Mesenchymal stem cell (in vitro differentiated cells and primary cell): ENCODE measurements at regions not wholly inside any gene's neighbourhood (a gene's known extent, or its start where the extent isn't known, plus 50 kb on each side); places are given as distances from the start of the nearest gene placed in this dataset.

Source experiments
- DNase-seq: peaks from one replicate; pipeline ENCODE4 v3.0.0-alpha.2; 2013
- H2AFZ ChIP-seq: one replicate; pipeline ENCODE4 v1.6.1; 2013; ENCODE audit warnings: low read depth, mild to moderate bottlenecking, control low read depth, inconsistent platforms, low read length, moderate library complexity
- H2AK5ac ChIP-seq: 2 replicates; pipeline ENCODE4 v1.6.1; 2013; ENCODE audit warnings: low read length, moderate library complexity, mild to moderate bottlenecking, inconsistent platforms; ENCODE audit not compliant: severe bottlenecking
- H2BK120ac ChIP-seq: one replicate; pipeline ENCODE4 v1.6.1; 2013; ENCODE audit warnings: low read depth, mild to moderate bottlenecking, inconsistent platforms, low read length, moderate library complexity
- H2BK12ac ChIP-seq, 2 experiments: one replicate each; pipeline ENCODE4 v1.6.1; 2013; ENCODE audit warnings: inconsistent platforms in 2 of 2, low read length in 2 of 2, mild to moderate bottlenecking in 2 of 2, moderate library complexity in 2 of 2, control low read depth in 1 of 2
- H2BK15ac ChIP-seq: one replicate; pipeline ENCODE4 v1.6.1; 2013; ENCODE audit warnings: mild to moderate bottlenecking, low read depth, inconsistent platforms; ENCODE audit not compliant: poor library complexity, severe bottlenecking
- H2BK5ac ChIP-seq: 2 replicates; pipeline ENCODE4 v1.6.1; 2013; ENCODE audit warnings: low read depth, mild to moderate bottlenecking, low read length, control low read depth, inconsistent platforms; ENCODE audit not compliant: poor library complexity, severe bottlenecking
- H3K14ac ChIP-seq, 2 experiments: one replicate each; pipeline ENCODE4 v1.6.1; 2013; ENCODE audit warnings: inconsistent platforms in 2 of 2, low read length in 2 of 2, control low read depth in 1 of 2, mild to moderate bottlenecking in 1 of 2, moderate library complexity in 1 of 2
- H3K18ac ChIP-seq, 2 experiments: one replicate each; pipeline ENCODE4 v1.6.1; 2013; ENCODE audit warnings: inconsistent platforms in 2 of 2, low read length in 2 of 2, control low read depth in 1 of 2, low read depth in 1 of 2, mild to moderate bottlenecking in 1 of 2
- H3K23ac ChIP-seq, 2 experiments: one replicate each; pipeline ENCODE4 v1.6.1; 2013; ENCODE audit warnings: inconsistent platforms in 2 of 2, low read length in 2 of 2, mild to moderate bottlenecking in 2 of 2, moderate library complexity in 2 of 2, control low read depth in 1 of 2
- H3K27ac ChIP-seq: 2 replicates; pipeline ENCODE4 v1.5.1; 2013; ENCODE audit warnings: mild to moderate bottlenecking, moderate library complexity, low read length, control low read depth, inconsistent platforms; ENCODE audit not compliant: poor library complexity, severe bottlenecking
- H3K27me3 ChIP-seq, 2 experiments: 2 replicates each; pipeline versions ENCODE4 v1.6.1 to v1.7.0; 2013; ENCODE audit warnings: low read length in 2 of 2, mild to moderate bottlenecking in 2 of 2, moderate library complexity in 2 of 2, control low read depth in 1 of 2, inconsistent platforms in 1 of 2; ENCODE audit not compliant: control insufficient read depth in 1 of 2, insufficient read depth in 1 of 2
- H3K36me3 ChIP-seq, 2 experiments: 2 replicates each; pipeline versions ENCODE4 v1.6.1 to v1.7.0; 2013; ENCODE audit warnings: low read length in 2 of 2, control low read depth in 1 of 2, inconsistent platforms in 1 of 2, low read depth in 1 of 2, mild to moderate bottlenecking in 1 of 2; ENCODE audit not compliant: insufficient read depth in 2 of 2, control insufficient read depth in 1 of 2
- H3K4ac ChIP-seq, 2 experiments: one replicate each; pipeline ENCODE4 v1.6.1; 2013; ENCODE audit warnings: inconsistent platforms in 2 of 2, low read length in 2 of 2, mild to moderate bottlenecking in 2 of 2, moderate library complexity in 2 of 2, control low read depth in 1 of 2, low read depth in 1 of 2
- H3K4me1 ChIP-seq: 2 replicates; pipeline ENCODE4 v1.6.1; 2013; ENCODE audit warnings: low read depth, low read length, control low read depth; ENCODE audit not compliant: control insufficient read depth, insufficient read depth
- H3K4me2 ChIP-seq: 2 replicates; pipeline ENCODE4 v1.6.1; 2013; ENCODE audit warnings: low read length, mild to moderate bottlenecking, inconsistent platforms; ENCODE audit not compliant: poor library complexity, severe bottlenecking
- H3K4me3 ChIP-seq, 2 experiments: 2 replicates each; pipeline versions ENCODE4 v1.5.1 to v1.7.0; 2013; ENCODE audit warnings: low read length in 2 of 2, mild to moderate bottlenecking in 2 of 2, control low read depth in 1 of 2, low read depth in 1 of 2; ENCODE audit not compliant: insufficient read depth in 1 of 2
- H3K79me1 ChIP-seq: replicated peaks from 2 replicates; pipeline ENCODE4 v1.6.1; 2013; ENCODE audit warnings: mild to moderate bottlenecking, control low read depth, low read length, inconsistent platforms; ENCODE audit not compliant: poor library complexity, severe bottlenecking
- H3K9ac ChIP-seq: 2 replicates; pipeline ENCODE4 v1.7.0; 2013; ENCODE audit warnings: mild to moderate bottlenecking, low read length, moderate library complexity
- H3K9me3 ChIP-seq: 2 replicates; pipeline ENCODE4 v1.7.0; 2013; ENCODE audit warnings: mild to moderate bottlenecking, low read length; ENCODE audit not compliant: control insufficient read depth
- H4K8ac ChIP-seq: one replicate; pipeline ENCODE4 v1.6.1; 2013; ENCODE audit warnings: inconsistent platforms, mild to moderate bottlenecking, low read length, moderate library complexity
- H4K91ac ChIP-seq: one replicate; pipeline ENCODE4 v1.6.1; 2013; ENCODE audit warnings: mild to moderate bottlenecking, low read length, inconsistent platforms
- WGBS: methylation state at CpG from one replicate; pipeline ENCODE4 v1.1.7; 2013; ENCODE audit warnings: mixed read lengths; 5-methylcytosine and 5-hydroxymethylcytosine counted together

DNA sequence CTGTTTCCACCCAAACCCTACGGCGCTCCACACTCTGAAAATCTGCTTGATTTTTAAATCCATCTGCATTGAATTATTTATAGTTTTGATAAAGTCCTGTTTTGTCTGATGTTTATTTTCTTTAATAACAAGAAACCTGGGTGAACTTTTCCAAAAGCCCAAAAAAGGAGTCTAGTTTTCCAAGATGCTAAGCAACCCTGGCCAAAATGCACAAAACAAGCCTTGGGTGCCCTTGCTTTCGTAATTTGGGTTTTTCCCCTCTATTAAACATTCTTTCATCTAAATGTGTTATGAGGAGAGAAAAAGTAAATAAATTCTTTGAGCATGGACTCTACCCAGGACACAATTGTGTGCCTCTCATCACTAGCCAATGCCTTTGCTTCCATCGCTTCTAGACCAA, 468.9 kb downstream of the MCTP2 start:
- Histone ChIP-seq H3K4me3 (no peak overlapping the region), H3K79me1 (no peaks in the 10 kb centered on the region), H2BK5ac (no peak overlapping the region), H2BK120ac (no peak overlapping the region), H3K9ac (no peak overlapping the region), H3K14ac (no peak overlapping the region), H3K27ac (no peak overlapping the region), H2AK5ac (no peak overlapping the region), H2BK15ac (no peak overlapping the region), H3K4ac (no peak overlapping the region), H3K9me3 (no peaks in the 10 kb centered on the region), H2AFZ (no peak overlapping the region), H3K23ac (no peak overlapping the region), H4K91ac (no peak overlapping the region), H3K36me3 (no peaks in the 10 kb centered on the region), H2BK12ac (no peak overlapping the region), H3K4me2 (no peak overlapping the region), H3K18ac (no peak overlapping the region), H3K4me1 (no peaks in the 10 kb centered on the region), H3K27me3 (no peaks in the 10 kb centered on the region), H4K8ac (no peak overlapping the region)
- DNase-seq = no peak
- 100% methylated on average over 1 of the region's 4 CpGs for WGBS

DNA sequence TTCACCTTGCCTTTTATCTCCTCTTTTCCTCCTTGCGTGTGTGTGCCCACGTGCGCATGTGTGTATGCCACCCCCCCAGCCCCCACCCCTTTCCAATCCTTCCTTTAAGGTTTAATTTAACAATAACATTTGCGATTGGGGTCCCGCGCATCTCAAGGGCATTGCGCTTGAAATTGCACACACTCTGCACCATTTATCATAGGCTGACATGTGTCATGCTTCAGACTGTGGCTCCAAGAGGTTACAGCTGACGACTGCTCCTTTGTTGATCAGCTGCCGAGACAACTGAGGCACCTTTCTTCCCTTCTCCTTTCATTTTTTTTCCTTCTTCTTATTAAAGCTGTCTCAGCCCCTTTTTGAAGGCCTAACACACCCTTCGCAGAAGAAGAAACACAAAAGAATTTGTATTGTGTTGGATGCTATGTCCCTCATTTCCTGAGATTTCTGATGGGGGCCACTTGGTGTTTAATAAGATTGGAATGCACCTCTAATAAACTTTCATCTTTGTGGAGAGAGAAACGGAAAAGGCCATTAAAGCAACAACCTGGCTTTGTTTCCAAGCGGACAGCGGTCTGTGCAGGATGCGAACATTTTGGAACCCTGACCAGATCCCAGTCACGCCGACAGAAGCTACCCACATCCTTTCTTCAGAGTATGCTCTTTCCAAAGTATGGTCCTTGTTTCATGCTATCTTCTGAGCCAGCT, 470.1 kb downstream of the MCTP2 start:
- H2BK120ac ChIP-seq = no peak overlapping the region
- H3K27ac ChIP-seq = no peak overlapping the region
- H3K36me3 ChIP-seq = no peaks in the 10 kb centered on the region
- no peak overlapping the region for H4K8ac ChIP-seq
- DNase-seq = no peak
- no peak overlapping the region for H3K4me2 ChIP-seq
- H4K91ac ChIP-seq = no peak overlapping the region
- no peak overlapping the region for H2BK15ac ChIP-seq
- H2AK5ac ChIP-seq = no peak overlapping the region
- 92% methylated on average over 16 of the region's 16 CpGs for WGBS
- no peak overlapping the region for H3K14ac ChIP-seq
- no peak overlapping the region for H3K23ac ChIP-seq
- H3K4me1 ChIP-seq = no peaks in the 10 kb centered on the region
- no peak overlapping the region for H3K4me3 ChIP-seq
- no peaks in the 10 kb centered on the region for H3K9me3 ChIP-seq
- H3K27me3 ChIP-seq = no peaks in the 10 kb centered on the region
- no peak overlapping the region for H2BK12ac ChIP-seq
- no peak overlapping the region for H2AFZ ChIP-seq
- no peak overlapping the region for H3K18ac ChIP-seq
- H2BK5ac ChIP-seq = no peak overlapping the region
- no peak overlapping the region for H3K4ac ChIP-seq
- H3K79me1 ChIP-seq = no peaks in the 10 kb centered on the region
- no peak overlapping the region for H3K9ac ChIP-seq

- Histone ChIP-seq H3K23ac (no peak overlapping the region), H2AFZ (no peak overlapping the region), H3K9ac (no peak overlapping the region), H3K4me1 (no peaks in the 10 kb centered on the region), H3K4ac (no peak overlapping the region), H2BK15ac (no peak overlapping the region), H2BK120ac (no peak overlapping the region), H2BK12ac (no peak overlapping the region), H4K91ac (no peak overlapping the region), H3K27ac (no peak overlapping the region), H3K4me2 (no peak overlapping the region), H2BK5ac (no peak overlapping the region), H3K4me3 (no peak overlapping the region), H4K8ac (no peak overlapping the region), H3K79me1 (no peaks in the 10 kb centered on the region), H3K9me3 (no peaks in the 10 kb centered on the region), H3K18ac (no peak overlapping the region), H3K14ac (no peak overlapping the region), H3K36me3 (no peaks in the 10 kb centered on the region), H3K27me3 (no peaks in the 10 kb centered on the region), H2AK5ac (no peak overlapping the region)
- no peak for DNase-seq
- 88% methylated on average over 3 of the region's 3 CpGs for WGBS
Observed at GRCh38 chr15:94703596-94703995, 472.2 kb downstream of the MCTP2 start.

DNA sequence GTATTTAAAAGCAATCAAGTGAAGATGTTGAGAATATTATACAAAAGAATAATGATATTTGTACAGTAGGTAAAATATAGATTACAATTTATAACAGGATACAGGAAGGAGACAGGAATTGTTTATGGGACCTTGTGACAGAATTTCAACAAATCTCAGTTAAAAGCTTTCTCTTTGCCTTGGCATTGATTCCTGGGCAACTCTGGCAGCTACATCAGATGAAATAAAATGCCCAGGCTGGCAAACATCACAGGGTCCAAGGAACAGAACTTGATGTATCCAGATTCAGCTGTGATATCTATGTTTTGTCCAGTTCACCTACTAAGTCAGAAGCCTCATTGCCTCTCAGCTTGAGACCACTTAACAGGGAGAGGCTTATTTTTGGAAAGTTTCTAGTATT, 473.1 kb downstream of the MCTP2 start:
- no peak overlapping the region for H3K14ac ChIP-seq
- no peak overlapping the region for H2AK5ac ChIP-seq
- H3K9me3 ChIP-seq = no peaks in the 10 kb centered on the region
- H3K4ac ChIP-seq = no peak overlapping the region
- H2BK12ac ChIP-seq = no peak overlapping the region
- no peak overlapping the region for H3K27ac ChIP-seq
- no peaks in the 10 kb centered on the region for H3K4me1 ChIP-seq
- no peak overlapping the region for H4K8ac ChIP-seq
- no peak overlapping the region for H4K91ac ChIP-seq
- DNase-seq = no peak
- H3K36me3 ChIP-seq = no peaks in the 10 kb centered on the region
- H3K18ac ChIP-seq = no peak overlapping the region
- no peak overlapping the region for H3K4me2 ChIP-seq
- no peak overlapping the region for H2BK120ac ChIP-seq
- H3K23ac ChIP-seq = no peak overlapping the region
- H2AFZ ChIP-seq = no peak overlapping the region
- H3K27me3 ChIP-seq = no peaks in the 10 kb centered on the region
- H3K9ac ChIP-seq = no peak overlapping the region
- no peak overlapping the region for H2BK15ac ChIP-seq
- H2BK5ac ChIP-seq = no peak overlapping the region
- H3K79me1 ChIP-seq = no peaks in the 10 kb centered on the region
- no peak overlapping the region for H3K4me3 ChIP-seq
